Activated CD4-positive, alpha-beta memory T cell treated with anti-CD3 and anti-CD28 coated beads for 36 hours (primary cell): ENCODE measurements at regions not wholly inside any gene's neighbourhood (a gene's known extent, or its start where the extent isn't known, plus 50 kb on each side); places are given as distances from the start of the nearest gene placed in this dataset.
"Not testable (repeated sequence)": the region's sequence is repeated elsewhere in the genome, so short reads cannot be mapped to it uniquely, and the experiment has no call there.

Source experiments
- CTCF ChIA-PET: fragments of 350-600 bp; sonication (Branson Sonifier 250); formaldehyde crosslinking; loops from one replicate; lab custom pipeline; 2021; ENCODE audit warnings: antibody characterized with exemption, inconsistent platforms; lab: Charles Lee
- POLR2A ChIA-PET: fragments of 350-600 bp; sonication (Branson Sonifier 250); formaldehyde crosslinking; loops from one replicate; lab custom pipeline; 2021; ENCODE audit warnings: antibody characterized with exemption; lab: Charles Lee
- DNase-seq: peaks from one replicate; pipeline ENCODE4 v3.0.0-alpha.2; 2020
- H3K27ac Mint-ChIP-seq: one replicate; pipeline ENCODE4 v1.8.0; 2021; ENCODE audit warnings: mixed read lengths
- H3K27me3 Mint-ChIP-seq: one replicate; pipeline ENCODE4 v1.8.0; 2021; ENCODE audit warnings: mixed read lengths
- H3K36me3 Mint-ChIP-seq: one replicate; pipeline ENCODE4 v1.8.0; 2021; ENCODE audit warnings: mixed read lengths
- H3K4me1 Mint-ChIP-seq: one replicate; pipeline ENCODE4 v1.8.0; 2021; ENCODE audit warnings: low read depth, mixed read lengths
- H3K4me3 Mint-ChIP-seq: one replicate; pipeline ENCODE4 v1.8.0; 2021; ENCODE audit warnings: mild to moderate bottlenecking, mixed read lengths
- H3K9me3 Mint-ChIP-seq: one replicate; pipeline ENCODE4 v1.8.0; 2021; ENCODE audit warnings: mixed read lengths
- intact Hi-C: fragments of 100-400 bp; cut with micrococcal nuclease; formaldehyde crosslinking; loops from one replicate; pipeline ENCODE4 v1.15.1; 2023

- intact Hi-C loops, H3K36me3 Mint-ChIP-seq, CTCF ChIA-PET, DNase-seq, H3K27ac Mint-ChIP-seq, H3K27me3 Mint-ChIP-seq, H3K4me3 Mint-ChIP-seq, H3K4me1 Mint-ChIP-seq, POLR2A ChIA-PET: not testable (repeated sequence)
- peaks cover 15% of the 10 kb centered on the region for H3K9me3 Mint-ChIP-seq
These were observed 336.8 kb downstream of the CWH43 start for GRCh38 chr4:49322610-49323572.

GRCh38 chr4:49323573-49323940 lies 337.5 kb downstream of the CWH43 start:
- DNase-seq, H3K36me3 Mint-ChIP-seq, H3K27ac Mint-ChIP-seq, H3K27me3 Mint-ChIP-seq, H3K4me1 Mint-ChIP-seq, POLR2A ChIA-PET, intact Hi-C loops, H3K4me3 Mint-ChIP-seq: not testable (repeated sequence)
- CTCF ChIA-PET: interaction anchor here (0.6 kb wide), 1 partner anchor 644 kb away, joined by 3 read pairs; no protein-coding TSS in a partner anchor
- peaks cover 15% of the 10 kb centered on the region for H3K9me3 Mint-ChIP-seq
